HepG2 (cell line): ENCODE measurements at regions not wholly inside any gene's neighbourhood (a gene's known extent, or its start where the extent isn't known, plus 50 kb on each side); places are given as distances from the start of the nearest gene placed in this dataset.

ENCODE experiments used
- CEBPB ChIP-seq: IDR thresholded peaks from 2 replicates; pipeline ENCODE4 v1.6.1; 2011; ENCODE audit warnings: low read depth, low read length, improper control_type of control experiment, borderline replicate concordance
- HINFP ChIP-seq: sonication (generic); formaldehyde crosslinking; IDR thresholded peaks from 2 replicates; pipeline ENCODE4 v1.4.0; 2020; ENCODE audit warnings: low read depth, mild to moderate bottlenecking, missing genetic modification reagents
- ZNF12 ChIP-seq: sonication (generic); formaldehyde crosslinking; IDR thresholded peaks from 2 replicates; pipeline ENCODE4 v1.5.0; 2020; ENCODE audit warnings: missing genetic modification reagents

DNA sequence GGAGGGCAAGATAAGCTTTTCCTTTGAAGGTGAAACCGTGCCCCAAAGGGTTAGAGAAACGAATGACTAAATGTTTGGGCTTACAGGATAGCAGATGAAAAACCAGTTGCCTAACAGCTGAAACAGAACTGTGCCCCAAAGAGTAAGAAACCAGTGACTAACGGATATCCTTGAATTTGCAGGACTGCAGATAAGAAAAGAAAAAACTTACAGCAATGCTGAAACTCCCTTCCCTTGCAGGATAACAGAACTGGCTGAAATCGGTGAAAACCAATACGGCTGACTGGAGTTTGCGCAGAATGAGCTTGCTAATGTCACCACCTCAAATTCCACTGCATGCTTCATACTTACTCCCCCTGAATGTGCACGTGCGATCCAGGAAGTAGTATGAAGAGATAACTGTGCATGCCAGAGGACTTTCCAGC, 175.2 kb upstream of the NLRP1 start:
- no peak for TF ChIP-seq CEBPB
- TF ChIP-seq HINFP: no peak
- no peak for TF ChIP-seq ZNF12 (CRISPR knock-in tag)
